H1 (cell line): ENCODE measurements at regions not wholly inside any gene's neighbourhood (a gene's known extent, or its start where the extent isn't known, plus 50 kb on each side); places are given as distances from the start of the nearest gene placed in this dataset.

Experiments used
- CTBP2 ChIP-seq: IDR thresholded peaks from 2 replicates; pipeline ENCODE4 v1.7.0; 2011; ENCODE audit warnings: borderline replicate concordance, mild to moderate bottlenecking, moderate library complexity, mixed read lengths, low read length; ENCODE audit not compliant: insufficient read depth, insufficient read length
- EZH2 ChIP-seq: fragments of 200-600 bp; sonication (generic); IDR thresholded peaks from 2 replicates; pipeline ENCODE4 v1.7.1; 2012; ENCODE audit warnings: low read depth, mild to moderate bottlenecking, moderate library complexity, low read length, inconsistent platforms; ENCODE audit not compliant: severe bottlenecking
- FOSL1 ChIP-seq: IDR thresholded peaks from 2 replicates; pipeline ENCODE4 v1.6.1; 2011; ENCODE audit warnings: mild to moderate bottlenecking, low read depth, low read length, moderate library complexity; ENCODE audit not compliant: insufficient read depth
- POLR2A ChIP-seq, 2 experiments: IDR thresholded peaks; 1 replicate in 1 of 2; 2 replicates in 1 of 2; pipeline ENCODE4 v1.6.1; 2011; ENCODE audit warnings: low read depth in 2 of 2, low read length in 2 of 2, mild to moderate bottlenecking in 2 of 2; ENCODE audit errors: control extremely low read depth in 1 of 2
- RFX5 ChIP-seq: IDR thresholded peaks from 2 replicates; pipeline ENCODE4 v1.6.1; 2011; ENCODE audit warnings: low read depth, low read length, improper control_type of control experiment, borderline replicate concordance
- SIX5 ChIP-seq: IDR thresholded peaks from 2 replicates; pipeline ENCODE4 v1.6.1; 2011; ENCODE audit warnings: mild to moderate bottlenecking, low read depth, low read length
- TAF1 ChIP-seq: IDR thresholded peaks from 2 replicates; pipeline ENCODE4 v1.6.1; 2011; ENCODE audit warnings: mild to moderate bottlenecking, low read depth, low read length
- TF ChIP-seq, protein P1 (sequence below), 3 experiments: IDR thresholded peaks; 1 replicate in 2 of 3; 2 replicates in 1 of 3; pipeline versions ENCODE4 v1.5.1 to v1.6.1; 2011; ENCODE audit warnings: low read length in 3 of 3, mild to moderate bottlenecking in 3 of 3, inconsistent platforms in 2 of 3, low read depth in 1 of 3, moderate library complexity in 1 of 3; ENCODE audit not compliant: insufficient read depth in 1 of 3; ENCODE audit errors: control extremely low read depth in 1 of 3
- TF ChIP-seq, protein P2 (sequence below): IDR thresholded peaks from 2 replicates; pipeline ENCODE4 v1.6.1; 2012; ENCODE audit warnings: inconsistent platforms

DNA sequence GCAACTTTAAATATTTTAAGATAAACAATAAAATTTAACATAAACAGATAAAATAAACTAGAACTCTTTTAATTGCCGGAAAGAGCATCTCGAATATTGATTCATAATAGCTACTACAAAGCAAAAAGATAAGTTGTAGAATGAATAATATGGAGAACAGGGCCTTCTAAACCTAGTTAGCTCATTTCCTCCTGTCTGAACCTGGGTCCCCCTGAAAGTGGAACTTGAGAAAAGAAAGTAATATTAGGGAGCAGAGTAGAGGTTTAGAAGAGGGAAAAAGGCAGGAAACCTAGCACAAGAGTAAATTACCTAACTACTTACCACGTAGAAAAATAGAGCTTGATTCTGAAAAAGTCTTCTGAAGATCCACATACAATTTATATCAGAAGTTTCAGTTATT, 80.7 kb upstream of the NETO1 start:
- TF ChIP-seq, protein P1, sequence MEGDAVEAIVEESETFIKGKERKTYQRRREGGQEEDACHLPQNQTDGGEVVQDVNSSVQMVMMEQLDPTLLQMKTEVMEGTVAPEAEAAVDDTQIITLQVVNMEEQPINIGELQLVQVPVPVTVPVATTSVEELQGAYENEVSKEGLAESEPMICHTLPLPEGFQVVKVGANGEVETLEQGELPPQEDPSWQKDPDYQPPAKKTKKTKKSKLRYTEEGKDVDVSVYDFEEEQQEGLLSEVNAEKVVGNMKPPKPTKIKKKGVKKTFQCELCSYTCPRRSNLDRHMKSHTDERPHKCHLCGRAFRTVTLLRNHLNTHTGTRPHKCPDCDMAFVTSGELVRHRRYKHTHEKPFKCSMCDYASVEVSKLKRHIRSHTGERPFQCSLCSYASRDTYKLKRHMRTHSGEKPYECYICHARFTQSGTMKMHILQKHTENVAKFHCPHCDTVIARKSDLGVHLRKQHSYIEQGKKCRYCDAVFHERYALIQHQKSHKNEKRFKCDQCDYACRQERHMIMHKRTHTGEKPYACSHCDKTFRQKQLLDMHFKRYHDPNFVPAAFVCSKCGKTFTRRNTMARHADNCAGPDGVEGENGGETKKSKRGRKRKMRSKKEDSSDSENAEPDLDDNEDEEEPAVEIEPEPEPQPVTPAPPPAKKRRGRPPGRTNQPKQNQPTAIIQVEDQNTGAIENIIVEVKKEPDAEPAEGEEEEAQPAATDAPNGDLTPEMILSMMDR (IDR thresholded peaks at IDR 0.05; ENCODE audit: control extremely low read depth in 1 of 3, insufficient read depth in 1 of 3, low read depth in 1 of 3, low read length in 3 of 3): no peak
- no peak for TF ChIP-seq RFX5
- no peak for TF ChIP-seq SIX5
- no peak for TF ChIP-seq FOSL1
- TF ChIP-seq TAF1: no peak
- TF ChIP-seq, protein P2, sequence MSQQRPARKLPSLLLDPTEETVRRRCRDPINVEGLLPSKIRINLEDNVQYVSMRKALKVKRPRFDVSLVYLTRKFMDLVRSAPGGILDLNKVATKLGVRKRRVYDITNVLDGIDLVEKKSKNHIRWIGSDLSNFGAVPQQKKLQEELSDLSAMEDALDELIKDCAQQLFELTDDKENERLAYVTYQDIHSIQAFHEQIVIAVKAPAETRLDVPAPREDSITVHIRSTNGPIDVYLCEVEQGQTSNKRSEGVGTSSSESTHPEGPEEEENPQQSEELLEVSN: no peak
- TF ChIP-seq EZH2: no peak
- TF ChIP-seq CTBP2: no peak
- no peak for TF ChIP-seq POLR2A (IDR thresholded peaks at IDR 0.05; ENCODE audit: control extremely low read depth in 1 of 2, low read depth in 2 of 2, low read length in 2 of 2)
